Esophagus squamous epithelium (tissue), 5 donors: ENCODE measurements at regions not wholly inside any gene's neighbourhood (a gene's known extent, or its start where the extent isn't known, plus 50 kb on each side); places are given as distances from the start of the nearest gene placed in this dataset.

ENCODE experiments used
- DNase-seq: peaks from one replicate; lab custom pipeline; 2025; lab: John Stamatoyannopoulos, UW
- H3K27ac ChIP-seq, 4 donors: fragments of 200-600 bp; sonication (generic); one replicate each; pipeline ENCODE4 v1.5.1; 2016 to 2019; ENCODE audit warnings: mild to moderate bottlenecking in 1 of 4
- H3K27me3 ChIP-seq, 4 donors: fragments of 200-600 bp; sonication (generic); 1 replicate in 3 of 4; 2 replicates in 1 of 4; pipeline versions ENCODE4 v1.5.1 to v1.6.0; 2017 to 2021; ENCODE audit warnings: antibody characterized with exemption in 1 of 4
- H3K36me3 ChIP-seq, 3 donors: fragments of 200-600 bp; sonication (generic); one replicate each; pipeline ENCODE4 v1.5.1; 2016 to 2019
- H3K4me1 ChIP-seq, 3 donors: fragments of 200-600 bp; sonication (generic); one replicate each; pipeline ENCODE4 v1.5.1; 2017 to 2019
- H3K4me3 ChIP-seq, 4 donors: fragments of 200-600 bp; sonication (generic); 1 replicate in 3 of 4; 2 replicates in 1 of 4; pipeline ENCODE4 v1.5.1; 2016 to 2019; ENCODE audit warnings: mild to moderate bottlenecking in 2 of 4, moderate library complexity in 1 of 4
- H3K9me3 ChIP-seq, 3 donors: fragments of 200-600 bp; sonication (generic); one replicate each; pipeline ENCODE4 v1.5.1; 2016 to 2019
- CTCF ChIP-seq, 6 experiments: fragments of 450-650 bp in 4 of 6; fragments of 200-600 bp in 2 of 6; sonication (generic) in 2 of 6; IDR thresholded peaks; one replicate each; pipeline ENCODE4 v1.5.1; 2016 to 2019; ENCODE audit warnings: antibody characterized with exemption in 6 of 6, mild to moderate bottlenecking in 4 of 6, moderate library complexity in 4 of 6
- POLR2A ChIP-seq, 4 donors: fragments of 450-650 bp; IDR thresholded peaks; one replicate each; pipeline ENCODE4 v1.6.1; 2017; ENCODE audit warnings: antibody characterized with exemption in 4 of 4, mild to moderate bottlenecking in 4 of 4, moderate library complexity in 3 of 4
- WGBS, 2 donors: methylation state at CpG; one replicate each; pipeline ENCODE4 v1.1.5; 2018; 5-methylcytosine and 5-hydroxymethylcytosine counted together
- intact Hi-C: fragments of 100-400 bp; cut with DNase I; formaldehyde crosslinking; loops from one replicate; pipeline ENCODE4 v1.15.0; 2022
- donor health status: DM: yes; HTN: yes; CAD: no.

GRCh38 chr4:83172371-83172770, 57.8 kb upstream of the PLAC8 start:
- peaks cover 0 to 4% (median 3%) of the 10 kb centered on the region in 3 donors for H3K4me1 ChIP-seq
- DNase-seq = no peak
- intact Hi-C loops = no loop called here
- H3K4me3 ChIP-seq = no peak overlapping the region
- no peak overlapping the region for H3K27ac ChIP-seq
- 77 to 97% methylated on average over 5 of the region's 5 CpGs for WGBS, 2 donors
- H3K9me3 ChIP-seq = no peaks in the 10 kb centered on the region
- no peak for TF ChIP-seq POLR2A (IDR thresholded peaks at IDR 0.05)
- no peak for TF ChIP-seq CTCF (IDR thresholded peaks at IDR 0.05)
- H3K36me3 ChIP-seq = no peaks in the 10 kb centered on the region
- no peaks in the 10 kb centered on the region for H3K27me3 ChIP-seq

GRCh38 chr4:83171436-83172039, 57.0 kb upstream of the PLAC8 start:
- no peak for DNase-seq
- Histone ChIP-seq H3K27ac (no peak overlapping the region), H3K4me3 (no peak overlapping the region), H3K27me3 (no peaks in the 10 kb centered on the region), H3K9me3 (no peaks in the 10 kb centered on the region), H3K36me3 (no peaks in the 10 kb centered on the region), H3K4me1 (peaks cover 0 to 4% (median 3%) of the 10 kb centered on the region in 3 donors)
- intact Hi-C loops = no loop called here
- TF ChIP-seq CTCF (IDR thresholded peaks at IDR 0.05) (no peak), POLR2A (IDR thresholded peaks at IDR 0.05) (no peak)
- WGBS, 2 donors = 70 to 71% methylated on average over 2 of the region's 2 CpGs

- WGBS, 2 donors = 60 to 67% methylated on average over 4 of the region's 4 CpGs
- TF ChIP-seq CTCF (IDR thresholded peaks at IDR 0.05) (no peak), POLR2A (IDR thresholded peaks at IDR 0.05) (no peak)
- Histone ChIP-seq H3K27ac (no peak overlapping the region), H3K27me3 (no peaks in the 10 kb centered on the region), H3K36me3 (no peaks in the 10 kb centered on the region), H3K4me1 (peaks cover 0 to 4% (median 3%) of the 10 kb centered on the region in 3 donors), H3K9me3 (no peaks in the 10 kb centered on the region), H3K4me3 (no peak overlapping the region)
- DNase-seq = no peak
- intact Hi-C loops = no loop called here
Measured at GRCh38 chr4:83170952-83171399, 56.4 kb upstream of the PLAC8 start.
